ENCODE measurements at regions not wholly inside any gene's neighbourhood (a gene's known extent, or its start where the extent isn't known, plus 50 kb on each side); places are given as distances from the start of the nearest gene placed in this dataset.

DNA sequence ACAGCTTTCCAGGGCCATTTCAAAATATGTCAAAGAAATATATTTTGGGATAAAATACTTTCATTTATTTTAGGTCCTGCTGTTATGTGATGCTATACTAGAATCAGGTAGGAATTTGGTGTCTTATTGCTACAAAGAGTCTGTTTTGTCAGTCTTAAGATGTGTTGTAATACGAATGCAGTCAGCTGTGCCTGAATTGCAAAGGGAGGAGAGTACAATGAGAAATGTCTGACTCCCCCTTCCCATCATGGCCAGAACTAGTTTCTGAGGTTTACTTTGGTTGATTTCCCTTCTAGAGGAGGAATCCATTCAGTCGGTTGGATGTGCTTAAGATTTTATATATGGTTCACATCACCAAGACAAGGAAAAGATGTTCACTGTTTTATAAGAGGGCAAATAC is 75.7 kb upstream of the TNFSF18 start:
- TF ChIP-seq, protein P1, sequence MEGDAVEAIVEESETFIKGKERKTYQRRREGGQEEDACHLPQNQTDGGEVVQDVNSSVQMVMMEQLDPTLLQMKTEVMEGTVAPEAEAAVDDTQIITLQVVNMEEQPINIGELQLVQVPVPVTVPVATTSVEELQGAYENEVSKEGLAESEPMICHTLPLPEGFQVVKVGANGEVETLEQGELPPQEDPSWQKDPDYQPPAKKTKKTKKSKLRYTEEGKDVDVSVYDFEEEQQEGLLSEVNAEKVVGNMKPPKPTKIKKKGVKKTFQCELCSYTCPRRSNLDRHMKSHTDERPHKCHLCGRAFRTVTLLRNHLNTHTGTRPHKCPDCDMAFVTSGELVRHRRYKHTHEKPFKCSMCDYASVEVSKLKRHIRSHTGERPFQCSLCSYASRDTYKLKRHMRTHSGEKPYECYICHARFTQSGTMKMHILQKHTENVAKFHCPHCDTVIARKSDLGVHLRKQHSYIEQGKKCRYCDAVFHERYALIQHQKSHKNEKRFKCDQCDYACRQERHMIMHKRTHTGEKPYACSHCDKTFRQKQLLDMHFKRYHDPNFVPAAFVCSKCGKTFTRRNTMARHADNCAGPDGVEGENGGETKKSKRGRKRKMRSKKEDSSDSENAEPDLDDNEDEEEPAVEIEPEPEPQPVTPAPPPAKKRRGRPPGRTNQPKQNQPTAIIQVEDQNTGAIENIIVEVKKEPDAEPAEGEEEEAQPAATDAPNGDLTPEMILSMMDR (IDR thresholded peaks at IDR 0.05), result no peak
- TF ChIP-seq POLR2A (IDR thresholded peaks at IDR 0.05) (no peak), EP300 (IDR thresholded peaks at IDR 0.05) (no peak)

Measured in suprapubic skin (tissue), 3 donors.